ENCODE measurements at regions not wholly inside any gene's neighbourhood (a gene's known extent, or its start where the extent isn't known, plus 50 kb on each side); places are given as distances from the start of the nearest gene placed in this dataset.

DNA sequence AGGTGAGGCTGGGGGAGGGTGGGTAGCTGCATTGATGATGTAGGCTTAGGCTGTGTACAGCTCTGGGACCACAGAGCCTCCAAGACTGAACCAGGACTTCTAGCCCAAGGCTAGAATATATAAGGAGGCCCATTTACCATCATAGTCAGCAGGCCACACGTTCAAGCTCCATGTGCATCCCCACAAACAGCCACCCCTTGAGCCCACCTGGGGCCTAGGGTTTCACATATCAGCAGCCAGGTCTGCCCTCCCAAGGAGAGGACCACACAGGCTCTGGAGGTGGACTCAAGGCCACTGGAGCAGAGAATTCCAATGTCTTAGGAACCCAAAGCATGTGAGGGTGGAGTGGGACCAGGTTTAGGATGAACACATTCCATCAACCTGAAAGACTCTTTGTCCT lies 230.5 kb downstream of the TTC32 start:
- DNase-seq (no peak), ATAC-seq (no peak)
- no peaks in the 10 kb centered on the region for H3K36me3 ChIP-seq
- H3K4me3 ChIP-seq, result no peak overlapping the region
- no peaks in the 10 kb centered on the region for H3K27me3 ChIP-seq
- intact Hi-C loops (cut with DNase I), result no loop called here
- 40% methylated on average over 1 of the region's 1 CpG for WGBS (ENCODE audit: insufficient coverage, low coverage, low lambda C conversion rate, missing lambda C conversion rate)
- peaks cover 0 to 5% (median 0%) of the 10 kb centered on the region in 4 donors for H3K4me1 ChIP-seq
- H3K9me3 ChIP-seq, result no peaks in the 10 kb centered on the region
- TF ChIP-seq POLR2A (IDR thresholded peaks at IDR 0.05), result no peak
- no peak for TF ChIP-seq CTCF (IDR thresholded peaks at IDR 0.05)
- H3K27ac ChIP-seq, result no peak overlapping the region

DNA sequence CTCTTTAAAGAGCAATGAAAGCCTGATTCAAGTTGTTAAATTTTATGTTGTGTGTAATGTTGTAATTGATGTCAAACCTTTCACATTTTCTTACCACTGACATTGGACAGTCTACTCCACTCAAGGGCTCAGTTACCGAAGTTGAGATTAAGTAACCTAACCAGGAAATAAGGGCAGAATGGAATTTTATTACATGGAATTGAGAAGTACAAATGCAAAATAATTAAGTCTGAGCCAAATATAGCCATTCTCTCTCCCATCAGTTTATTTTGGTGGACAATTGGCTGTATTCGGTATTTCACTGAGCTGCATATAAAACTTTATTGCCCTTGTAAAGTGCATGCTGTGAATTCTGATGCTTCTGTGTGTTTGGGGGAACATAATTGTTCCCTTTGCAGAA lies 231.5 kb downstream of the TTC32 start:
- ATAC-seq, result no peak
- Histone ChIP-seq H3K9me3 (no peaks in the 10 kb centered on the region), H3K36me3 (no peaks in the 10 kb centered on the region), H3K27me3 (no peaks in the 10 kb centered on the region), H3K4me3 (no peak overlapping the region), H3K4me1 (peaks cover 0 to 5% (median 0%) of the 10 kb centered on the region in 4 donors), H3K27ac (no peak overlapping the region)
- TF ChIP-seq CTCF (IDR thresholded peaks at IDR 0.05) (no peak), POLR2A (IDR thresholded peaks at IDR 0.05) (no peak)
- intact Hi-C loops (cut with DNase I), result no loop called here
- WGBS (ENCODE audit: insufficient coverage, low coverage, low lambda C conversion rate, missing lambda C conversion rate), result 72% methylated on average over 2 of the region's 2 CpGs
- no peak for DNase-seq

DNA sequence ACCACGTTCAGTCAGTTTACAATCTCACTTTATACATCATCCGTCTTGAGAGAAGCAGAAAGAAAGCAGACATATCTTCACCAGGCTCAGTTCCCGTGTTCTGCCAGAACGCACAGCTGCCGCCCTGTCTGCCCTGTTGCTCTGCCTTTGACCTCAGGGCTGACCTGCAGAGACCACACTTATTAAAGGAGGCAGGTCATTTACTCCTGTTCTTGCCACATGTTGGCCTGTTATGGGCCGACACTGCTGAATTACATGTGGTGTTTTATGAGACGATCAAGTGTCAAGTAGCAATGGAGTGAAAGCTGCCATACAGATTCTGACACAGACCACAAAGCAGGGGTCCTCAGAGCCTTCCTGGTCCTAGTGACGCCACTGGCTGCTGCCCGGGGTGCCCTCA lies 232.2 kb downstream of the TTC32 start:
- no peaks in the 10 kb centered on the region for H3K9me3 ChIP-seq
- intact Hi-C loops (cut with DNase I), result no loop called here
- 62% methylated on average over 9 of the region's 9 CpGs for WGBS (ENCODE audit: insufficient coverage, low coverage, low lambda C conversion rate, missing lambda C conversion rate)
- no peak overlapping the region for H3K4me3 ChIP-seq
- no peaks in the 10 kb centered on the region for H3K36me3 ChIP-seq
- no peak for TF ChIP-seq CTCF (IDR thresholded peaks at IDR 0.05)
- TF ChIP-seq POLR2A (IDR thresholded peaks at IDR 0.05), result no peak
- H3K27ac ChIP-seq, result no peak overlapping the region
- H3K27me3 ChIP-seq, result no peaks in the 10 kb centered on the region
- H3K4me1 ChIP-seq, result peaks cover 0 to 5% (median 0%) of the 10 kb centered on the region in 4 donors
- ATAC-seq (no peak), DNase-seq (no peak)

- no peak for TF ChIP-seq POLR2A (IDR thresholded peaks at IDR 0.05)
- no peak for TF ChIP-seq CTCF (IDR thresholded peaks at IDR 0.05)
- no peak for ATAC-seq
- 42% methylated on average over 3 of the region's 7 CpGs for WGBS (ENCODE audit: insufficient coverage, low coverage, low lambda C conversion rate, missing lambda C conversion rate)
- H3K4me1 ChIP-seq, result peaks cover 0 to 5% (median 0%) of the 10 kb centered on the region in 4 donors
- H3K4me3 ChIP-seq, result no peak overlapping the region
- H3K9me3 ChIP-seq, result no peaks in the 10 kb centered on the region
- DNase-seq, result no peak
- H3K36me3 ChIP-seq, result no peaks in the 10 kb centered on the region
- intact Hi-C loops (cut with DNase I), result no loop called here
- no peak overlapping the region for H3K27ac ChIP-seq
- H3K27me3 ChIP-seq, result no peaks in the 10 kb centered on the region
These were observed 232.7 kb downstream of the TTC32 start for GRCh38 chr2:19669126-19669525.

GRCh38 chr2:19667536-19667949 lies 234.2 kb downstream of the TTC32 start:
- intact Hi-C loops (cut with DNase I), result no loop called here
- Histone ChIP-seq H3K4me1 (no peaks in the 10 kb centered on the region), H3K4me3 (no peak overlapping the region), H3K9me3 (no peaks in the 10 kb centered on the region), H3K36me3 (no peaks in the 10 kb centered on the region), H3K27me3 (no peaks in the 10 kb centered on the region), H3K27ac (no peak overlapping the region)
- DNase-seq, result no peak
- WGBS (ENCODE audit: insufficient coverage, low coverage, low lambda C conversion rate, missing lambda C conversion rate), result 38% methylated on average over 8 of the region's 8 CpGs
- no peak for TF ChIP-seq CTCF (IDR thresholded peaks at IDR 0.05)
- no peak for ATAC-seq

All from right lobe of liver (tissue), 6 donors.